ENCODE measurements at regions not wholly inside any gene's neighbourhood (a gene's known extent, or its start where the extent isn't known, plus 50 kb on each side); places are given as distances from the start of the nearest gene placed in this dataset.

DNA sequence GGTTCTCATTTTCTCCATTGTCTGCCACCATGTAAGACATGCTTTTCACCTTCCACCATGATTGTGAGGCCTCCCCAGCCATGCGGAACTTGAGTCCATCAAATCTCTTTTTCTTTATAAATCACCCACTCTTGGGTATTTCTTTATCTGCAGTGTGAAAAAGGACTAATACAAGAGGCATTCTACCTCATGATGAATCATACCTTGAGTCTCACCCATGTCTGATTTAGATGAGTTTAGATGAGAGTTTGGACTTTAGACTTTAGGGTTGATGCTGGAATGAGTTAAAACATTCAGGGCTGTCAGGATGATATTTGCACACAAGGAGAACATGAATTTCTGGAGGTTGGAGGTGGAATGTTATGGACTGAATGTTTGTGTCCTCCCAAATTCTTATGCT lies 545.6 kb downstream of the C6orf118 start:
- Histone ChIP-seq H2BK5ac (ENCODE audit: insufficient read length, low read length) (no peak overlapping the region), H3K23ac (ENCODE audit: insufficient read length, low read depth, low read length) (no peak overlapping the region), H4K91ac (ENCODE audit: insufficient read length, low read depth, low read length) (no peak overlapping the region), H2BK20ac (ENCODE audit: low read depth, low read length, poor library complexity, severe bottlenecking) (no peak overlapping the region), H3K23me2 (ENCODE audit: insufficient read length, low read depth, low read length, poor library complexity, severe bottlenecking) (no peaks in the 10 kb centered on the region), H2BK15ac (ENCODE audit: low read depth, low read length) (no peak overlapping the region), H3K56ac (ENCODE audit: insufficient read length, low read depth, low read length) (no peak overlapping the region), H3K4me2 (ENCODE audit: insufficient read depth, insufficient read length, low read length) (no peak overlapping the region), H3K27ac (ENCODE audit: insufficient read length, low read depth, low read length) (no peak overlapping the region), H3T11ph (ENCODE audit: low read length) (no peak overlapping the region), H3K4me1 (ENCODE audit: insufficient read depth, low read length) (no peaks in the 10 kb centered on the region), H3K79me1 (ENCODE audit: insufficient read depth, low read depth, low read length, poor library complexity, severe bottlenecking) (no peaks in the 10 kb centered on the region), H3K9ac (ENCODE audit: extremely low read depth, insufficient read length, low read length) (no peak overlapping the region), H3K27me3 (ENCODE audit: insufficient read depth, low read length) (no peaks in the 10 kb centered on the region), H4K8ac (replicated peaks; ENCODE audit: insufficient read length, low read depth, low read length) (no peak overlapping the region), H3K4ac (ENCODE audit: low read depth, low read length) (no peak overlapping the region), H2AK5ac (ENCODE audit: insufficient read length, low read length) (no peak overlapping the region), H2AFZ (ENCODE audit: low read length) (no peak overlapping the region), H2BK120ac (ENCODE audit: low read depth, low read length, poor library complexity, severe bottlenecking) (no peak overlapping the region), H4K20me1 (ENCODE audit: control insufficient read depth, insufficient read depth, insufficient read length) (no peaks in the 10 kb centered on the region), H3K79me2 (ENCODE audit: insufficient read depth, low read length) (no peaks in the 10 kb centered on the region), H3K9me3 (ENCODE audit: control insufficient read depth, low read depth, low read length) (no peaks in the 10 kb centered on the region), H3K18ac (ENCODE audit: insufficient read length, low read depth, low read length) (no peak overlapping the region), H3K14ac (ENCODE audit: insufficient read depth, low read length) (no peak overlapping the region), H2BK12ac (ENCODE audit: insufficient read length, low read depth, low read length) (no peak overlapping the region), H4K5ac (ENCODE audit: insufficient read length, low read depth, low read length) (no peak overlapping the region)
- H3K27me3 Mint-ChIP-seq (ENCODE audit: low read depth), result no peaks in the 10 kb centered on the region
- peaks cover 17 to 23% of the 10 kb centered on the region in 2 experiments for H3K9me3 Mint-ChIP-seq
- WGBS (ENCODE audit: extremely low coverage, insufficient read length, low lambda C conversion rate), result no CpG with 5 or more reads among the region's 1 CpG
- peaks cover 12% of the 10 kb centered on the region in 2 experiments for H3K4me1 Mint-ChIP-seq
- DNase-seq, result no peak
- TF ChIP-seq, protein P1, sequence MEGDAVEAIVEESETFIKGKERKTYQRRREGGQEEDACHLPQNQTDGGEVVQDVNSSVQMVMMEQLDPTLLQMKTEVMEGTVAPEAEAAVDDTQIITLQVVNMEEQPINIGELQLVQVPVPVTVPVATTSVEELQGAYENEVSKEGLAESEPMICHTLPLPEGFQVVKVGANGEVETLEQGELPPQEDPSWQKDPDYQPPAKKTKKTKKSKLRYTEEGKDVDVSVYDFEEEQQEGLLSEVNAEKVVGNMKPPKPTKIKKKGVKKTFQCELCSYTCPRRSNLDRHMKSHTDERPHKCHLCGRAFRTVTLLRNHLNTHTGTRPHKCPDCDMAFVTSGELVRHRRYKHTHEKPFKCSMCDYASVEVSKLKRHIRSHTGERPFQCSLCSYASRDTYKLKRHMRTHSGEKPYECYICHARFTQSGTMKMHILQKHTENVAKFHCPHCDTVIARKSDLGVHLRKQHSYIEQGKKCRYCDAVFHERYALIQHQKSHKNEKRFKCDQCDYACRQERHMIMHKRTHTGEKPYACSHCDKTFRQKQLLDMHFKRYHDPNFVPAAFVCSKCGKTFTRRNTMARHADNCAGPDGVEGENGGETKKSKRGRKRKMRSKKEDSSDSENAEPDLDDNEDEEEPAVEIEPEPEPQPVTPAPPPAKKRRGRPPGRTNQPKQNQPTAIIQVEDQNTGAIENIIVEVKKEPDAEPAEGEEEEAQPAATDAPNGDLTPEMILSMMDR (conservative IDR thresholded peaks at IDR 0.05), result no peak
- H3K27ac Mint-ChIP-seq, result no peak overlapping the region; a peak in 1 of 7 replicates
- peaks cover 3 to 35% (median 13%) of the 10 kb centered on the region in 3 experiments; a peak in 6 of 7 replicates for H3K36me3 Mint-ChIP-seq (ENCODE audit: insufficient read depth in 1 of 3, low read depth in 3 of 3)
- no peak overlapping the region for H3K4me3 Mint-ChIP-seq

Data from H9 (cell line).